Endothelial cell of umbilical vein (primary cell): ENCODE measurements at regions not wholly inside any gene's neighbourhood (a gene's known extent, or its start where the extent isn't known, plus 50 kb on each side); places are given as distances from the start of the nearest gene placed in this dataset.
A peak's percentile ranks its signal among the peaks of the same experiment; 100 is the strongest.

ENCODE experiments used
- BruUV-seq: library from RNA; stranded (reverse); fragments of 400-500 nt; replicated peaks from 2 replicates; lab custom pipeline; 2021; lab: Mats Ljungman, UMichigan
- CTCF ChIA-PET: fragments of 300-600, 350-600 bp; sonication (Branson Sonifier 250); formaldehyde crosslinking; loops from one replicate; lab custom pipeline; 2021; ENCODE audit warnings: antibody characterized with exemption, inconsistent platforms; lab: Charles Lee
- POLR2A ChIA-PET: fragments of 300-600, 350-600 bp; sonication (Branson Sonifier 250); formaldehyde crosslinking; loops from one replicate; lab custom pipeline; 2021; ENCODE audit warnings: antibody characterized with exemption, inconsistent platforms; lab: Charles Lee
- DNase-seq: peaks from one replicate; pipeline ENCODE4 v3.0.0-alpha.2; 2011; ENCODE audit warnings: low read depth, low spot score
- FAIRE-seq: peaks from 2 replicates; lab custom pipeline; 2011; peaks lifted over from hg19 to GRCh38; lab: Jason Lieb, UNC
- H2AFZ ChIP-seq: 2 replicates; pipeline ENCODE4 v1.6.0; 2012; ENCODE audit warnings: low read depth, low read length, control low read depth, inconsistent platforms
- H3K27ac ChIP-seq: 2 replicates; pipeline ENCODE4 v1.5.1; 2011; ENCODE audit warnings: low read depth, mild to moderate bottlenecking, control low read depth, low read length, moderate library complexity; ENCODE audit not compliant: insufficient read depth
- H3K27me3 ChIP-seq, 2 experiments: 2 replicates each; pipeline versions ENCODE4 v1.6.0 to v1.6.1; 2011; ENCODE audit warnings: low read length in 2 of 2, mixed read lengths in 1 of 2; ENCODE audit not compliant: control insufficient read depth in 2 of 2, insufficient read depth in 2 of 2
- H3K36me3 ChIP-seq, 2 experiments: 2 replicates in 1 of 2; 3 replicates in 1 of 2; pipeline ENCODE4 v1.5.1; 2011; ENCODE audit warnings: low read length in 2 of 2, mild to moderate bottlenecking in 1 of 2, moderate library complexity in 1 of 2; ENCODE audit not compliant: control insufficient read depth in 2 of 2, insufficient read depth in 2 of 2; ENCODE audit errors: extremely low read depth in 1 of 2
- H3K4me1 ChIP-seq: 3 replicates; pipeline ENCODE4 v1.5.1; 2011; ENCODE audit warnings: mild to moderate bottlenecking, low read length; ENCODE audit not compliant: control insufficient read depth, insufficient read depth; ENCODE audit errors: extremely low read depth
- H3K4me2 ChIP-seq: 2 replicates; pipeline ENCODE4 v1.6.1; 2011; ENCODE audit warnings: low read length, control low read depth, mixed read lengths; ENCODE audit not compliant: insufficient read depth
- H3K4me3 ChIP-seq, 3 experiments: fragments of 200-600 bp in 1 of 3; sonication (generic), shearing (Covaris generic) in 1 of 3; replicated peaks in 1 of 3; 2 replicates each; pipeline ENCODE4 v1.5.1; 2011 to 2016; ENCODE audit warnings: control low read depth in 3 of 3, low read length in 3 of 3, mild to moderate bottlenecking in 2 of 3, inconsistent platforms in 1 of 3, low read depth in 1 of 3, moderate library complexity in 1 of 3; ENCODE audit not compliant: insufficient read depth in 1 of 3
- H3K79me2 ChIP-seq: 2 replicates; pipeline ENCODE4 v1.6.0; 2012; ENCODE audit warnings: low read length, inconsistent platforms; ENCODE audit not compliant: control insufficient read depth, insufficient read depth
- H3K9ac ChIP-seq: replicated peaks from 2 replicates; pipeline ENCODE3; 2011; ENCODE audit warnings: low read length, control low read depth; ENCODE audit not compliant: insufficient read depth; ENCODE audit errors: extremely low read depth
- H3K9me1 ChIP-seq: replicated peaks from 3 replicates; pipeline ENCODE4 v1.6.0; 2011; ENCODE audit warnings: mild to moderate bottlenecking, low read length; ENCODE audit not compliant: control insufficient read depth, insufficient read depth; ENCODE audit errors: extremely low read depth
- H3K9me3 ChIP-seq: replicated peaks from 2 replicates; pipeline ENCODE4 v1.5.1; 2012; ENCODE audit warnings: low read length, inconsistent platforms; ENCODE audit not compliant: control insufficient read depth, insufficient read depth
- H4K20me1 ChIP-seq: replicated peaks from 2 replicates; pipeline ENCODE3; 2011; ENCODE audit warnings: mild to moderate bottlenecking, low read length; ENCODE audit not compliant: control insufficient read depth, insufficient read depth; ENCODE audit errors: extremely low read depth
- CTCF ChIP-seq, 2 donors: IDR thresholded peaks; 1 replicate in 1 of 2; 2 replicates in 1 of 2; pipeline ENCODE4 v1.5.1; 2011; ENCODE audit warnings: low read length in 2 of 2, mild to moderate bottlenecking in 2 of 2, moderate library complexity in 2 of 2, control low read depth in 1 of 2, inconsistent platforms in 1 of 2, low read depth in 1 of 2; ENCODE audit not compliant: insufficient read depth in 1 of 2; ENCODE audit errors: extremely low read depth in 1 of 2
- EZH2 ChIP-seq: IDR thresholded peaks from 2 replicates; pipeline ENCODE4 v1.6.1; 2012; ENCODE audit warnings: borderline replicate concordance, low read depth, mild to moderate bottlenecking, moderate library complexity, low read length, inconsistent platforms; ENCODE audit not compliant: severe bottlenecking
- FOS ChIP-seq: IDR thresholded peaks from 2 replicates; pipeline ENCODE4 v1.6.1; 2011; ENCODE audit warnings: mild to moderate bottlenecking, low read length, moderate library complexity, borderline replicate concordance; ENCODE audit not compliant: insufficient read depth
- GATA2 ChIP-seq: IDR thresholded peaks from 2 replicates; pipeline ENCODE4 v1.7.0; 2011; ENCODE audit warnings: low read depth, mild to moderate bottlenecking, moderate library complexity, mixed read lengths, low read length; ENCODE audit not compliant: insufficient read length, insufficient read depth
- JUN ChIP-seq: IDR thresholded peaks from 2 replicates; pipeline ENCODE4 v1.6.1; 2011; ENCODE audit warnings: borderline replicate concordance, low read depth; ENCODE audit not compliant: insufficient read length, insufficient read depth
- MAX ChIP-seq: IDR thresholded peaks from 2 replicates; pipeline ENCODE4 v1.6.1; 2011; ENCODE audit not compliant: insufficient read depth, insufficient read length
- MYC ChIP-seq: IDR thresholded peaks from one replicate; pipeline ENCODE4 v1.6.1; 2011; ENCODE audit warnings: mild to moderate bottlenecking, low read depth, low read length
- POLR2A ChIP-seq: IDR thresholded peaks from 2 replicates; pipeline ENCODE4 v1.6.1; 2012; ENCODE audit warnings: low read depth, mild to moderate bottlenecking, control low read depth, low read length
- POLR2AphosphoS5 ChIP-seq: IDR thresholded peaks from 2 replicates; pipeline ENCODE4 v1.6.1; 2012; ENCODE audit warnings: low read depth, mild to moderate bottlenecking, control low read depth, low read length, moderate library complexity; ENCODE audit not compliant: insufficient read depth
- dilution Hi-C: fragments of 300-500 bp; cut with MboI; formaldehyde crosslinking; loops from one replicate; pipeline ENCODE4 v1.15.0; 2019; ENCODE audit warnings: low sequenced_read_pairs; ENCODE audit not compliant: extremely low pct_ligation_motif_present
- intact Hi-C: fragments of 100-400 bp; cut with micrococcal nuclease; formaldehyde crosslinking; loops from one replicate; pipeline ENCODE4 v1.10.0; 2022

GRCh38 chr2:134141598-134142340 lies 112.1 kb upstream of the MGAT5 start:
- Histone ChIP-seq H3K27ac (peak overlapping the region; percentile 7), H3K4me3 (no peak overlapping the region), H4K20me1 (no peaks in the 10 kb centered on the region), H3K27me3 (no peaks in the 10 kb centered on the region), H3K9ac (no peak overlapping the region), H3K79me2 (peaks cover 45% of the 10 kb centered on the region), H3K4me2 (no peak overlapping the region), H3K4me1 (peaks cover 41% of the 10 kb centered on the region), H3K9me3 (no peaks in the 10 kb centered on the region), H2AFZ (no peak overlapping the region), H3K36me3 (peaks cover 0 to 3% of the 10 kb centered on the region in 2 experiments), H3K9me1 (no peaks in the 10 kb centered on the region)
- ChIA-PET POLR2A (interaction anchor here (0.5 kb wide), 1 partner anchor 103 kb away, joined by 3 read pairs; no protein-coding TSS in a partner anchor), CTCF (interaction anchor here (1.2 to 1.8 kb wide), 2 partner anchors 13 to 23 kb away, joined by 4 read pairs; no protein-coding TSS in a partner anchor)
- DNase-seq (no peak), FAIRE-seq (no peak)
- dilution Hi-C loops = no loop called here
- intact Hi-C loops = no loop called here
- no peak for TF ChIP-seq CTCF (IDR thresholded peaks at IDR 0.05; ENCODE audit: extremely low read depth in 1 of 2, insufficient read depth in 1 of 2, low read depth in 1 of 2, low read length in 2 of 2)
- no peak for TF ChIP-seq POLR2AphosphoS5
- no TSS peak for BruUV-seq

- peaks cover 35% of the 10 kb centered on the region for H3K4me1 ChIP-seq
- H3K9ac ChIP-seq = no peak overlapping the region
- CTCF ChIA-PET = interaction anchor here (1.1 kb wide), 1 partner anchor 103 kb away, joined by 4 read pairs; no protein-coding TSS in a partner anchor
- peak overlapping the region; percentile 7 for H3K27ac ChIP-seq
- H4K20me1 ChIP-seq = no peaks in the 10 kb centered on the region
- peaks cover 45% of the 10 kb centered on the region for H3K79me2 ChIP-seq
- no peaks in the 10 kb centered on the region for H3K9me1 ChIP-seq
- H3K36me3 ChIP-seq = peaks cover 0 to 3% of the 10 kb centered on the region in 2 experiments
- no peak overlapping the region for H3K4me3 ChIP-seq
- H3K9me3 ChIP-seq = no peaks in the 10 kb centered on the region
- POLR2A ChIA-PET = no interaction called here
- BruUV-seq = no TSS peak
- TF ChIP-seq MYC (no peak), MAX (no peak), CTCF (IDR thresholded peaks at IDR 0.05; ENCODE audit: extremely low read depth in 1 of 2, insufficient read depth in 1 of 2, low read depth in 1 of 2, low read length in 2 of 2) (no peak), JUN (no peak), GATA2 (no peak), POLR2A (no peak), EZH2 (no peak), FOS (no peak), POLR2AphosphoS5 (no peak)
- DNase-seq = peak; percentile 37
- H3K4me2 ChIP-seq = no peak overlapping the region
- no peak for FAIRE-seq
- dilution Hi-C loops (no loop called here), intact Hi-C loops (no loop called here)
- no peaks in the 10 kb centered on the region for H3K27me3 ChIP-seq
- no peak overlapping the region for H2AFZ ChIP-seq
These were observed 111.5 kb upstream of the MGAT5 start for GRCh38 chr2:134142341-134142738.
